GM04504 (cell line): ENCODE measurements at regions not wholly inside any gene's neighbourhood (a gene's known extent, or its start where the extent isn't known, plus 50 kb on each side); places are given as distances from the start of the nearest gene placed in this dataset.
"Not testable (repeated sequence)": the region's sequence is repeated elsewhere in the genome, so short reads cannot be mapped to it uniquely, and the experiment has no call there.

Experiments used
- DNase-seq: peaks from one replicate; pipeline ENCODE4 v3.0.0-alpha.2; 2012; ENCODE audit warnings: low read depth

DNA sequence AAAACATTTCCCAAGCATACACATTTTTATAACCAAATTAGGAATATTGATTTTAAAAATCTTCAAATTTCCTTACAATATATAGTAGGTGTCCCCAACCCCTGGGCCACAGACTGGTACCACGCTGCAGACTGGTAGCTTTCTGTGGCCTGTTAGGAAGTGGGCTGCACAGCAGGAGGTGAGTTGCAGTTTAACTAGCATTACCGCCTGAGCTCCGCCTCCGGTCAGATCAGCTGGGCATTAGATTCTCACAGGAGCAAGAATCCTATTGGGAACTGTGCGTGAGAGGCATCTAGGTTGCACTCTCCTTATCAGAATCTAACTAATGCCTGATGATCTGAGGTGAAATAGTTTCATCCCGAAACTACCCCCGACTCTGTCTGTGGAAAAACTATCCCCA lies 62.1 kb downstream of the ZWINT start:
- no peak for DNase-seq

DNA sequence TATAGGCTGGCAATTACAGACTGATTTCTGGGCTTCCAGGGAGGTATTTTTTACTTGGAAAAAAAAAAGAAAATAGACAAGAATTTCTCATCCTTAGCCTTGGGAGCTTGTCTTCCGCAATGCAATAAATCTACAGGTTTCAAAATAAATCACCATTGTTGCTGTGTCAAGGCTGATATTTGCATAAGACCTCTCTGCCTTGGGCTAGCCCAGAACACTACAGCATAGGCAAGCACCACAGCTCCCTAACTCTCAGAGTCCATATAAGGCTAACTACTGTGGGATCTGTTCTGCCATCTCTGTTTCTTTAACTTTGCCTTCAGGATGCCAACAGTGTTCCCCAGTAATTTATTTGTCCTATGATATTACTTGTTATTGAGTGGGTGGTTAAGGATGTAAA lies 64.4 kb downstream of the ZWINT start:
- no peak for DNase-seq

DNA sequence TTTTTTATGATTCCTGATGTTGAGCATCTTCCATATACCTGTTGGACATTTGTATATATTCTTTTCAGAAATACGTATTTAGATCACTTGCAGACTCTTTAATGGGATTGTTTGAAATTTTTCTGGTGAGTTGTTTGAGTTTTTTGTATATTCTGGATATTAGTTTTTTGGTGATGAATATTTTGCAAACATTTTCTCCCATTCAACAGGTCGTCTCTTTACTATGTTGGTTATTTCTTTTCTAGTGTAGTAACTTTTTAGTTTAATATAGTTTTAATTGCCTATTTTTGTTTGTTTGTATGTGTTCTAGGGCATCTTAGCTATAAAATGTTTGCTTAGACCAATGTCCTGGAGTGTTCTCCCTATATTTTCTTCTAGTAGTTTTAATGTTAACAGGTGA lies 72.7 kb downstream of the ZWINT start:
- no peak for DNase-seq

DNA sequence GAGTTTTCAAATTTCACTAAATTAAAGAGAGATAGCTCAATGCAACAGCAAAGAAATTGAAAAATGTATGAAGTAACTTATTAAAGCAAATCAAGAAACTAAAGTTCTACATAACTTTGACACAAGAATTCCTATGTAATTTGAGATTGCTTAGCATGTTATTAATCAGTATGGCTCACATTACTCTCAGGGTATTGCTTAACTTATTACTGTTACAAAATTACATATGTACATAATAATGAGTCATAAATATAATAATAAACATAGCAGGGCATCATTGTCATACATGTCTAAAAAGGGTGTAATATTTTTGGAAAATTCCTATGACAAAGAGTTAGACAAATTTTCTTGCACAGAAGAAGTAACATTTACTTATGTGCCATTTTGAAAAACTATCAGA lies 75.0 kb downstream of the ZWINT start:
- DNase-seq: no peak

DNA sequence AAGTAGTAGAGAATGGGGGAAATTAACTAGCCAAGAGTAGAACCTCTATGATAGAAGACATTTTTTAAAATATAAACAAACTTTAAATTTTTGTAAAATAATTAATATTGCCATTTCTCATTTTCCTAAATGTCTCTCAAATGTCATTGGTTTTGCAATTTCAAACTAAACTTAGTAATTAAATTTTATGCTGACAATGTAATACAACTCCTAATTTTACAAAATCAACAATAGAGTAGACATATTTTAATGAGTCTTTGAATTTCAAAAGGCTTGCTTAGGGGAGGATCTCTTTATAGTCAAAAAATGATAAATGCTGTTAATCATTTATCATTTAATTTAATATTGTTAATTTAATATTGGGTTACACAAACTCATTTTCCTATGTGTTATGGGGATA lies 81.8 kb downstream of the ZWINT start:
- DNase-seq: no peak

DNA sequence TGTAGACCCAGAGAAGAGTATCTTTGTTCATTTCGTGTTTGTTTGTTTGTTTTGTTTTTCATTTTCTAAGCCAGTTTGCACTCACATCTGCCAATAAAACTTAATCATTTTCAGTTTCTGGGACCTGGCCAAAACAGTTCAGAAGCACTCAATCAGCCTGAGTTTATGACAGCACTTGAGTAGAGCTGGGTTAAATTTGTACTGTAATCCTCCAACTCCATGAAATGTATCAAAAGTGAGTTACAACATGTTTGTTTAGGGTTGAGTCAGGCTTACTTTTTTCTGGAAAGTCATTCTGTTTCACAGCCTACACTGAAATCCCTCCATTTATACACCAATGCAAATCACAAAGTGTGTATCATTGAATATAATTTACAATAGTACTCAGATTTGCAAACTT lies 91.9 kb downstream of the ZWINT start:
- no peak for DNase-seq

DNA sequence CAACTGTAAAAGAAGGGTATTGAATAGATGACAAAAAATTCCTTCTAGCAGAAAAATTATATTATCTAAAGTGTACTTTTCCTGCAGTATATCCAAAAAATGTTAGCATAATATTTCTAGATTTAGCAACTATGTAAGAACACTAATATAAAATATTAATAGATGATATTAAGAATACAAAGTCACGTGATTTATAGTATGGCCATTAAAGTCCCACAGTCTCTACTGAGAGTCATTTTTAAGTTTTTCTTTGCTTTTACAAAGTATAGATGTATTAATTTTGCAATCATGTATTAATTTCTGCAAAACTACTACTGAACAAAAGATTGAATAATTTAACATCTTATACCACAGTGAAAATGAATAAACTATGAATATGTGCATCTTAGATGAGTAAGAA lies 94.9 kb downstream of the ZWINT start:
- no peak for DNase-seq

DNA sequence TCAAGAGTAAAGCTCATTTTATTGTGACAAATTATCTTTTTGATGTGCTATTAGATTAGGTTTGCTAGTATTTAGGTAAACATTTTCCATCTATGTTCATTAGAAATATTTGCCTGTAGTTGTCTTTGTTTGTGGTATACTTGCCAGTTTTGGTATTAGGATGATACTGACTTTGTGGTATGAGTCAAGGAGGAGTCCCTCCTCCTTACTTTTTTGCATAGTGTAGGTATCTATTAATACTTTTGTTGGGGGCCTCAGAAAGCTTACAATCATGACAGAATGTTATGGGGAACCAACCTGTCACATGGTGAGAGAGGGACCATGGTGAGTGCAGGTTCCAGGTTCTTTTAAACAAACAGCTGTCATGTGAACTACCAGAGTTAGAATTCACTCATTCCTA lies 102.1 kb downstream of the ZWINT start:
- DNase-seq: no peak

DNA sequence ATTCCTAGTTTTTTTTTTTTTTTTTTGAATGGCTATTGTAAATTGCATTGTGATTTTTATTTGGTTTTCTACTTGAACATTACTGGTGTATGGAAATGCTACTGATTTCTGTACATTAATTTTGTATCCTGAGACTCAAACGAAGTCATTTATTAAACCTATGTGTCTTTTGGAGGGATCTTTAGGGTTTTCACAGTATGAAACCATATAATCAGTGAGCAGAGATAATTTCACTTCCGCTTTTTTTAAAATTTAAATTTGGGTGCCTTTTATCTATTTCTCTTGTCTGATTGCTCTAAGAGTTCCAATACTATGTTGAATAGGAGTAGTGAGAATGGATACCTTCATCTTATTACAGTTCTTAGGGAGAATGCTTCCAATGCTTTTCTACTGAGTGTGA lies 102.7 kb downstream of the ZWINT start:
- no peak for DNase-seq

DNA sequence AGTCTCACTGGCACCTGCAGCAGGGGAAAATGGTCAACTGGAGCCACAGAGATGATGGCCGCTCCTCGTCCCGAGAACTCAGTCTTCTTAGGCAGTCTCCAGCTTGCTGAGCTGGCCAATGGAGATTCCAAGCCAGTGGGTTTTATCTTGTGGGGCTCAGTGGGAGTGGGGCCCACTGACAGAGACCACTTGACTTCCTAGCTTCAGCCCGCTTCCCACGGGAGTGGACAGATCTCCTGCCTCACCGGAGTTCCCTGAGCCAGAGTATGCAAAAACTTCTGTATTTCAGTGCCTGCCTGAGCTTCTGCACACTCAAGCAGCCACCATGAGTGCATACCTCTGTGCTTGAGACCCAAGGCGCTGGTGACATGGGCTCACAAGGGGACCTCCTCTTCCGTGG lies 105.8 kb downstream of the ZWINT start:
- DNase-seq: no peak

DNA sequence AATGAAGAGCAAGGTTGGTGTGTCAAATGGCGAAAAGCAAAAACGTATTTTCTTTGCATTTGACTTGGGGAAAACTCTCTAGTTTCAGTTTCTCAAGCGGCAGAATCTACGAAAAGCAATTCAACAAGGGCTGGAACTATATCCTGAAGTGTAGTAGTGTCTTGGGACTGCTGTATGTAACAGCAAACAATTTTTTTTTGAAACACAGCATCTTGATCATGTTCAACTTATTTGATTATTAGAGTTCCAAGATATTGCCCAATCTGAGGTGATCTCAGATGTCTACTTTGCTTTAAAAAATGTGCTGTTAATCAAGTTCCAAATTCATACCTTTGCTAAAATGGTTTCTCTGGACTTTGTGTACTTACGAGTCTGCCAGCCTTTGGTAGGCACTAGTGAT lies 120.6 kb downstream of the ZWINT start:
- DNase-seq: no peak

DNA sequence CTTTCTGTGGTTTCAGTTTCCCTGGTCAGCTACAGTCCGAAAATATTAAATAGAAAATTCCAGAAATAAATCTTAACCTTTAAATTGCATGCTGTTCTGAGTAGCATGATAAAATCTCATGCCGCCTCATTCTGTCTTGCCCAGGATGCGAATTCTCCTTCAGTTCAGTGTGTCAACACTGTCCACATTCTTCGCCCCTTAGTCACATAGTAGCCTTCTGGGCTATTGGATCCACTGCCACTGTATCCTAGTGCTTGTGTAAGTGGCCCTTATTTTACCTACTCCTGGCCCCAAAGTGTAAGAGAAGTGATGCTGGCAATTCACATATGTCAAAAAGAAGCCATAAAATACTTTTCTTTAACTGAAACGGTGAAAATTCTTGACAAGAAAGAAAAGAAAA lies 129.6 kb downstream of the ZWINT start:
- no peak for DNase-seq

DNA sequence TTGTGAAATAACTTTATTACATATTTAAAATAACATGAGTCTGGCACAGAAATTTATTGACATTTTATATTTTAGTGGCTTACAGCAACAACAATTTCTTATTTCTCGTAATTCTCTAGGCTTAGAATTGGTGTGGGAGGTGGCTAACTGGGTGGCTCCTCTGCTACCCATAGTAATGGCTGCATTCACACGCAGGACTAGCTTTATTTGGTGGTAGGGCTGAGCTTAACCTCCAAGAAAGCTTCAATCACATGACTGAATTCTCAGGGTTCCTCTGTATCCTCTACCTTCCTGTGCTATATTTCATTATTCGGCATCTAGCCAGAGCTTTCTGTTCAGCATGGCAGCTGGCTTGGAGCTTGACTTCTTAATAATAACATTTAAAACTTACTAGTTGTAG lies 138.8 kb downstream of the ZWINT start:
- no peak for DNase-seq

DNA sequence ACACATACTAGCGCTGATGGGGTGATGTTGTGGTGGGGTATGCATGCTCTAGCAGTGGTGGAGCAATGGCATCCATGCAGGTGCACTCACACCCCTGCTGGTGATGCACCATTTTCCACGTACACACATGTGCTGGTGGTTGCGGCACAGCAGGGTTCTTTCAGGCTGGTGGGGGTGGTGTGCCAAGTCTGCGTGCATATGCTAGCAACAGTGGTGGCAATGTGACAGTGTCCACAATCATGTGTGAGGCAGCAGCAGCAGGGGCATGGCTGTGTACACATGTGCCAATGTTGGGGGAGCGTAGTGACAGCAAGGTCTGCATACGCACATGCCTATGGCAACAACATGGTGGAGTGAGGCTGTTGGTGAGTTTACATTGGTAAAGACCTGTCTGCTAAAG lies 148.1 kb downstream of the ZWINT start:
- DNase-seq: no peak

DNA sequence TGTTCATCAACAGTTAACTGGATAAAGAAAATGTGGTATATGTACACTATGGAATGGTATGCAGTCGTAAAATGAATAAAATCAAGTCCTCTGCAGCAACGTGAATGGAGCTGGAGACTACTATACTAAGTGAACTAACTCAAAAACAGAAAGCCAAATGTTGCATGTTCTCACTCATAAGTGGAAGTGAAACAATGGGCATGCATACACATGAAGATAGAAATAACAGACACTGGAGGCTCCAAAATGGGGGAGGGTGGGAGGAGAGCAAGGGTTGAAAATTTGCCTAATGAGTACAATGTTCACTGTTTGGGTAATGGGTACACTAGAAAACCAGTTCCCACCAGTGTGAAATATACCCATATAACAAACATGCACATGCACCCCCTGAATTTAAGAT lies 179.5 kb downstream of the ZWINT start:
- no peak for DNase-seq

DNA sequence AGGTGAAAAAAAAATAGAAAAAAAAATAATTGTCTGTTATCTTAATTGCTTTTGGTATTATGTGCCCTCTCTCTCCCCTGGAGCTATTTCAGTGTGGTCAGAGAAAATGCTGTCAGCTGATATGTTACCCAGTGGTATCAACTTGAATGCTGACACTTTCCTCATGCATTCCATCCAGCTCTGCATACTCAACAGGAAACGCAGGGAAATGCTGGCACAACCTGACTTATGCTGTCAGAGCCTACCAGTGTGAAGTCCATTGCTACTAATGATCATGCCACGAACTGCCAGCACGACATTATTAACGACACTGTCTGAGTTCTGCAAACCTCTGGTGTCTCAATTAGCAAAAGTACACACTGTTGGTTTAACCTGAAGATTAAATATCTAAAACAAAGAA lies 182.8 kb downstream of the ZWINT start:
- DNase-seq: no peak

DNA sequence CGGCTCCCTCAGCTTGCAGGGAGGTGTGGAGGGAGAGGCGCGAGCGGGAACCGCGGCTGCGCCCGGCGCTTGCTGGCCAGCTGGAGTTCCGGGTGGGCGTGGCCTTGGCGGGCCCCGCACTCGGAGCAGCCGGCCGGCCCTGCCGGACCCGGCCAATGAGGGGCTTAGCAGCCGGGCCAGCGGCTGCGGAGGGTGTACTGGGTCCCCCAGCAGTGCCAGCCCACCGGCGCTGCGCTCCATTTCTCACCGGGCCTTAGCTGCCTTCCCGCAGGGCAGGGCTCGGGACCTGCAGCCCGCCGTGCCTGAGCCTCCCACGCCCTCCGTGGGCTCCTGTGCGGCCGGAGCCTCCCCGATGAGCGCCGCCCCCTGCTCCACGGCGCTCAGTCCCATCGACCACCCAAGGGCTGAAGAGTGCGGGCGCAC lies 206.0 kb downstream of the ZWINT start:
- DNase-seq: not testable (repeated sequence)

DNA sequence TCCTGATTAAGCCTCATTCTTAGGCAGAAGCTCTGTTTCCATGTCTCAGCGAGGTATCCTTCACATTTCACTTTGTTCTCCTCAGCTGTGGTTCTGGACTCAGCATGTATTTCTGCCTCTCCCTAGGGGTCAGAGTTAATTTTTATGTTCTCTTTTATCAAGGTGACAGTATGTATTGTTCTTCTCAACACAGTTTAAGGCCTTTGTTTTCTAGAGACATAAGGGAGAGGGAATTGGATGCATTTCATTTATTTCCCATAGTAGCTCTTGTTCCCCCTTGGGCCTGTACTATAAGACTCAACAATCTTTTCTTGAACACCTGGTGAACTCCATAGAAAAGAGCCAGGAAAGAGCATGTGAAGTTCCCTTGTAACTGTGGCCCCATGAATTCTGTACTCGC lies 214.3 kb downstream of the ZWINT start:
- no peak for DNase-seq

DNA sequence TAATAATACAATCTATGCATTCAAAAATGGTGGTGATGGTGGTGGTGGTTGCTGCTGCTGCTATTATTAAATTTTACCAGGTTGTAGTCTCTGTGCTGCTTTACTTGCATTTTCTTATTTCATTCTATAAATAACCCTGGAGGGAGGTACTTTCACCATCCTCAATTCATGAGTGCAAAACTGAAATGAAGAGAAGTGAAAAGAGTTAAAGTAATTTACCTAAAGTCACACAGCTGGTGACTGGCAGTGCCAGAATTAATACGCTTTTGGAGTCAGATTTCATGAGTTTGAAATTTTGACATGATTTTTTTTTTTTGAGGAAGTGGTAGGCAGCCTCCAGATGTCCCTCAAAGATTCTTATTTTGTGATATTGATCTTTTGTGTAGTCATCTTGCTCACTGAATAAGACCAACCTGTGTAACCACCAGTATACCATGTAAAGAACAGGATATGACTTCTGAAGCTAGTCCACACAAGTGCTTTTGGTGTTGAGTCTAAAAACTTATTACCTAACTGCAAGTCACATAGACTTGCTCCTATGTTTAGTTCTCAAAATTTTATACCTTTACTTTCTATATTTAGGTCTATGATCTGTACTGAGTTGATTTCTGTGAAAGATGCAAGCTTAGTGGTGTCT lies 218.8 kb downstream of the ZWINT start:
- DNase-seq: no peak

DNA sequence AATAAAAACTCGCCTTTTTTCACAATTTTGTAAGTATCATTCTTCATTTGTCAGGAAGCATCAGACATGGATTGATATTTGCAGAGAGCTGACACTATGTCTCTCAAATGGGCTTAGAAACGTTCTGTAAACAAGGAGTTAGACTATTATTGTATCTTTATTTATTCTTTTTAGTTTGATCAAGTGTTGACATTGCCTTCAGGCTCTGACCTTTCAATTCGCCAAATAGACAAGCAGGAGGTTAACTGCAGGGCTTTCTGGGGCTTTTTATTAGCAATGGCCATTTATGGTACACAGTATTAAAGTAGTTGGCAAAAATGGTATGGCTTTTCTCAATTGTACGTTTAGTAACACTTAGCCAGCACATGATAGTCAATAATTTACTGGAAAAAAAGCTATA lies 221.7 kb downstream of the ZWINT start:
- no peak for DNase-seq

DNA sequence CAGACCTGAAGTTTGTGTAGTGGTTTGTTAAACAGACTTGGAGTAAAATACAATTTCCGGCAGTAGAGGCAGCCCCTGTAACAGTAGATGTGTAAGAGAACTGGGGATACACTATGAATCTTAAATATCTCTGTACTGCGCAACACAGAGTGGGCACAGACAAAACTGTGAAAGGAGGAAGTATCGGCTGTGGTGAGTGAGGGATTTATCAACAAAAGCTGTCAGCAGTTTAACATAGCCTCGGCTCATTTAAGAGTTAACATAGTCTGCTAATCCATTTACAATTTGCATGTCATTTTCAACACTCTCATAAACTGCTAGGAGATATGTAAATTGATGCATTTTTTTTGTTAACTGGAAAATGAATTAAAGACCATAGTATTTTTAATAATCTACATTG lies 225.2 kb downstream of the ZWINT start:
- DNase-seq: no peak

DNA sequence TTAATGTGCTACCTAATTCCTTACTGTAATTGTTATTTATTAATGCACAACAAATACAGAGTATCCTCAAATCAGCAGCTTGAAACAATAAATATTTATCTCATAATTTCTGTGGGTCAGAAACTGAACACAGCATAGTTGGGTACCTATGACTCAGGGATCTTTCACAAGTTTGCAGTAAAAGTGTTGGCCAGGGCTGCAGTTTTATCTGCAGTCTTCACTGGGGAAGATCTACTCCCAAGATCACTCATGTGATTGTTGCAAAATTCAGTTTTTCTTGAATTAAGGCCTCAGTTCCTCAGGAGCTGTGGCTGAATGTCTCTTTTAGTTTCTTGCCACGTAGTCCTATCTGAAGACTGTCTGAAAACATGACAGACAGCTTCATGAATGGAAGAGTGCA lies 237.8 kb downstream of the ZWINT start:
- DNase-seq: no peak

DNA sequence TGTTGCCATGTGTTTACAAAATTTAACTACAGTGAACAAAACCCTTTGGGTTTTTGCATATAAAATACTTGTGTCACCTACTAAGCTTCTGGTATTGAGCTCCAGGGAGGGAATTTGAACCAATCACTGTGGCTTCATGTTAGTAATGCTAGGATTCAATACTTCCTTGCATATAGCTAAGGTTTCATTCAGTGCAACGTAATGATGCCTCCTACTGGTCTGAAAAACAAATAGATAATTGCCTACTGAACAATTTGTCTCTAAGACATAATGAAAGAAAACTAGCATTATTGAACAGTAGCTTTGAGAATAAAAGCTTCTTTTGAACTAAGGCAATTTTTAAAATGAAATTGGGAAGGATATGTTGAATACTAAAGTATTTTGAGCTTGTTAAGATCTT lies 244.4 kb downstream of the ZWINT start:
- DNase-seq: no peak

DNA sequence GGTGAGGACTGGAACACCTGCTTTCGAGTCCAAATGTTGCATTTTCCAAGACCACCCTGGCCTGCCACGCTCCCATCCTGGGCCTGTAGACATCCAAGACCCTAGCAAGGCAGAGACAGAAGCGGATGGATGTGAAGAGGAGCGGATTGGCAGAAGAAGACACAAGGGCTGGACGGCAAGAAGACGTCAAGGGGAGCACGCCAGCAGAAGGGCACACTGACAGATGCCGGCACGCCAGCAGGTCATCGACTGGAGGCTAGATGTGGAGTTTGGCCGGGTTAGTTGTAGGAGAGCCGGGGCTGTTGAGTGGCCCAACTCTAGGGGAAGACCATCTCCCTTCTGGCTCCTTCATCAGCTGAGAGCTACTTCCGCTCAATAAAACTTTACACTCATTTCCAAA lies 251.6 kb downstream of the ZWINT start:
- DNase-seq: no peak

DNA sequence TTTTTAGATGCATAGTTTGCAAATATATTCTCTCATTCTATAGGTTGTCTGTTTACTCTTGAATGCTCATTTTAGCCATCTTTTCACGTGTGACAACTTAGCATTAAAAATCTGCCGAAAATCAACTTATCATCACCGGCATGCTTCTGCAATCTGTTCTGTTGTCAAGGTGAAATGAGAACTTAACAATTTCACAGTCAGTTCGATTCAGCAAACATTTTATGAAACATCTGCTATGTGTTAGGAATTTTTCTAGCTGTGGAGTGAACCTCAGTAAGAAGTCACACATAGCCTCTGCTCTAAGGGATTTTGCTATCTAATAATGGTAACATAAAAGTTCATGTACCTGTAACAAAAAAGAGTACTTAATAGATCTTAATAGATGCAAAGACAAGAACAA lies 256.1 kb downstream of the ZWINT start:
- DNase-seq: no peak
